ENCODE measurements at regions not wholly inside any gene's neighbourhood (a gene's known extent, or its start where the extent isn't known, plus 50 kb on each side); places are given as distances from the start of the nearest gene placed in this dataset.
"Not testable (repeated sequence)": the region's sequence is repeated elsewhere in the genome, so short reads cannot be mapped to it uniquely, and the experiment has no call there.

- CTCF ChIA-PET: no interaction called here
- no peak for DNase-seq (ENCODE audit: low spot score)
- no peak overlapping the region for H3K27ac ChIP-seq
- TF ChIP-seq CTCF (conservative IDR thresholded peaks at IDR 0.05; ENCODE audit: low read depth): no peak
- POLR2A ChIA-PET (ENCODE audit: low non-redundant PET): no interaction called here
Observed at GRCh38 chrX:47776292-47777006, 60.3 kb upstream of the ZNF81 start.

GRCh38 chrX:47772764-47773163, 63.9 kb upstream of the ZNF81 start:
- no peak for DNase-seq (ENCODE audit: low spot score)
- CTCF ChIA-PET: no interaction called here
- POLR2A ChIA-PET (ENCODE audit: low non-redundant PET): no interaction called here
- no peak overlapping the region for H3K27ac ChIP-seq
- TF ChIP-seq CTCF (conservative IDR thresholded peaks at IDR 0.05; ENCODE audit: low read depth): no peak

- no peak for TF ChIP-seq CTCF (conservative IDR thresholded peaks at IDR 0.05; ENCODE audit: low read depth)
- ChIA-PET POLR2A (ENCODE audit: low non-redundant PET) (no interaction called here), CTCF (no interaction called here)
- no peak overlapping the region for H3K27ac ChIP-seq
- no peak for DNase-seq (ENCODE audit: low spot score)
Observed at GRCh38 chrX:47771473-47771872, 65.2 kb upstream of the ZNF81 start.

DNA sequence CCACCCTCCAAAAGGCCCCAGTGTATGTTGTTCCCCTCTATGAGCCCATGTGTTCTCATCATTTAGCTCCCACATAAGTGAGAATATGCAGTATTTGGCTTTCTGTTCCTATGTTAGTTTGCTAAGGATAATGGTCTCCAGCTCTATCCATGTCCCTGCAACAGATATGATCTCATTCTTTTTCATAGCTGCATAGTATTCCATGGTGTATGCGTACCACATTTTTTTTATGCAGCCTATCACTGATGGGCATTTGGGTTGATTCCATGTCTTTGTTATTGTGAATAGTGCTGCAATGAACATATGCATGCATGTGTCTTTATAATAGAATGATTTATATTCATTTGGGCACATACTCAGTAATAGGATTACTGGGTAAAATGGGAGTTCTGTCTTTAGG, 73.9 kb upstream of the ZNF81 start:
- DNase-seq (ENCODE audit: low spot score); CTCF ChIA-PET; H3K27ac ChIP-seq; POLR2A ChIA-PET (ENCODE audit: low non-redundant PET): not testable (repeated sequence)

DNA sequence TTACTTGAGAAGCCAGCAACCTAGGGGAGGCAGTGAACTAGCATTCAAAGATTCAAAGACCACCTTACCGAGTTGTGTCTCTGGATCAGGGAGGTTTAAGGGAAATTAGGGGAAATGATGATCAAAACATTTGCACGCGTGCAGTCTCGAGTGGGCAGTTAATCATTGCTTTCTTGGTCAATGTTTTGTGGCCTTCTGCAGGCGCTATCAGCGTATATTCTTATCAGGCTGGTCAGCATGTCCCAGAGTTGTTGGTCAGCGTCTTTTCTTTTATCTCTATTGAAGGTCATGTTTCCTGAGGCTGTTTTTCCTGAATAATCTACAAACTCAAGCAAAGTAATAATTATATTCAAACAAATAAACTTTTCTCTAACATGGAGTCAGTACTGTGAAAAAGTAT, 84.0 kb upstream of the ZNF81 start:
- TF ChIP-seq CTCF (conservative IDR thresholded peaks at IDR 0.05; ENCODE audit: low read depth): no peak
- no peak for DNase-seq (ENCODE audit: low spot score)
- H3K27ac ChIP-seq: no peak overlapping the region
- POLR2A ChIA-PET (ENCODE audit: low non-redundant PET): no interaction called here
- CTCF ChIA-PET: interaction anchor here (0.7 kb wide), 1 partner anchor 221 kb away, joined by 3 read pairs; no protein-coding TSS in a partner anchor

GRCh38 chrX:47751670-47752069, 85.0 kb upstream of the ZNF81 start:
- H3K27ac ChIP-seq: no peak overlapping the region
- ChIA-PET POLR2A (ENCODE audit: low non-redundant PET) (no interaction called here), CTCF (interaction anchor here (0.6 kb wide), 1 partner anchor 222 kb away, joined by 3 read pairs; no protein-coding TSS in a partner anchor)
- DNase-seq (ENCODE audit: low spot score): peak; percentile 3
- TF ChIP-seq CTCF (conservative IDR thresholded peaks at IDR 0.05; ENCODE audit: low read depth): no peak

DNA sequence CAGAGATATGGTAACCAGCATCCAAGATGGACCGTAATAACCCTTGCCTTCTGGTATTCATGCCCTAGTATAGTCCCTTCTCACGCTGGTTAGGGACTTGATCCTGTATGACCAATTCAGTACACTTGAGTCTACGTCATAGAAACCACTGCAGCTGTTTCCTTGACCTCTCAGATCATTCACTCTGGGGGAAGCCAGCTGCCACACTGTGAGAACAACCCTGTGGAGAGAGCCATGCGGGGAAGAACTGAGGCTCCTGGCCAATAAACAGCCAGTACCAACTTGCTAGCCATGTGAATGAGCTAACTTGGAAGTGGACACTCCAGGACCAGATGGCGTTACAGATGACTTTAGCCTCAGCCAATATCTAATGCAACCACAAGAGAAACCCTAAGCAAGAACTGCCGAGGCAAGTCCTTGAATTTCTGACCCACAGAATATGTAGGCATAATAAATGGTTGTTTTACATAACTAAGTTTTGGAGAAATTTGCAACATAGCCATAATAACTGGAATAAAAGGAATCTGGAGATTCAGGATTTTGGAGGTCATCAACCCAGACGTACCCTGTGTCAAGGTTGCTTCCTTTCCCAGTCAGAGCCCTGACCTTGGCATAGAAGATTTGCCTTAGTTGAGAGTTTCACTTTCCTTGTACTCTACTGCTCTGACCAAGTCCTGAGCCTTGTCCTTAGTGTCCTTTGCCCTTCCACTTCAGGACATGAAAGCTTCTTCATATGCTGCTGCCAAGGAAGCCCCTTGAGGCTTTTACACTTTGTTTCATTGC, 87.3 kb upstream of the ZNF81 start:
- POLR2A ChIA-PET (ENCODE audit: low non-redundant PET): no interaction called here
- TF ChIP-seq CTCF (conservative IDR thresholded peaks at IDR 0.05; ENCODE audit: low read depth): no peak
- H3K27ac ChIP-seq: no peak overlapping the region
- DNase-seq (ENCODE audit: low spot score): no peak
- CTCF ChIA-PET: interaction anchor here (0.6 kb wide), 1 partner anchor 790 kb away, joined by 4 read pairs; no protein-coding TSS in a partner anchor

Data from RWPE1 (cell line).